LNCaP clone FGC (cell line): ENCODE measurements at regions not wholly inside any gene's neighbourhood (a gene's known extent, or its start where the extent isn't known, plus 50 kb on each side); places are given as distances from the start of the nearest gene placed in this dataset.

Source experiments
- DNase-seq: peaks from one replicate; pipeline ENCODE4 v3.0.0-alpha.2; 2011; ENCODE audit warnings: low read depth
- H3K4me3 ChIP-seq: 2 replicates; pipeline ENCODE4 v1.5.1; 2011; ENCODE audit warnings: mild to moderate bottlenecking, low read depth, low read length, control low read depth
- CTCF ChIP-seq: IDR thresholded peaks from 2 replicates; pipeline ENCODE4 v1.5.1; 2012; ENCODE audit warnings: mild to moderate bottlenecking; ENCODE audit not compliant: control insufficient read depth, insufficient read depth; ENCODE audit errors: extremely low read depth

DNA sequence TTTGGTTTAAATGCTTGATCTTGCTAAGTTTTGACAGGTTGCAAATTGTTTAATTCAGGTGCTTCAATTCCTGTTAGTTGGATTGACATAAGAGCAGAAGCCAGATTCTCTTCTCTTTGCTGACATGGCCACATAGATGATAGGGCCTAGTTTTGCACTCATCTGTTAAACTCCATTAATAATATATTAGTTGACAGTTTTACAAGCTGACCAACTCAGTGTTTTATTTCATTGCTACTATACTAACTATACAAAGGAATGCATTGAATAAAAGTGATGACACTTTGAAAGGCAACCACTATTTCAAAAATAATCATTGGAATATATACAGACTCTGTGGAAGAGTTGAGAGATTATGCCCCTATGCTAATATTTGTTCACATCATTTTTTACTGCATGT lies 255.6 kb upstream of the DPYD start:
- TF ChIP-seq CTCF = no peak
- DNase-seq = no peak
- H3K4me3 ChIP-seq = no peak overlapping the region

DNA sequence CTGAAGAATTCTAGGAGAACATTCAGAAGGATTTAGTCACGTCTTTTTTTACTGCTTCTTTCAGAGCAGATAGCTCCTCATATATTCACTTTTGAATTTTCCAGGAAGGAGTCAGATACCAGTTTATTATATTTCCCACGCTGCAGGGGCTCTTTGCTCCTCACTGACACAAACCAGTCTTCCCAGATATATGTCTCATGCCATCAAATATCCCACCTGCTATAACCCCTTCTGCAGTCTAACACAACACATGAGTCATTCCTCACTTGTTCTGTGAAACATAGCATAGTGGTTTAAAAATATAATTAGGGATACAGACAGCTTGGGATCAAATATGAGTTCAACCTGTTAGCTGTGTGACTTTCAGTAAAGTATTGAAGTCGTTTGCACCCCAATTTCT lies 251.7 kb upstream of the DPYD start:
- no peak for DNase-seq
- no peak overlapping the region for H3K4me3 ChIP-seq
- no peak for TF ChIP-seq CTCF

GRCh38 chr1:98172022-98172421 lies 251.2 kb upstream of the DPYD start:
- TF ChIP-seq CTCF = no peak
- H3K4me3 ChIP-seq = no peak overlapping the region
- DNase-seq = no peak

GRCh38 chr1:98164509-98164908 lies 243.7 kb upstream of the DPYD start:
- no peak overlapping the region for H3K4me3 ChIP-seq
- TF ChIP-seq CTCF = no peak
- DNase-seq = no peak

DNA sequence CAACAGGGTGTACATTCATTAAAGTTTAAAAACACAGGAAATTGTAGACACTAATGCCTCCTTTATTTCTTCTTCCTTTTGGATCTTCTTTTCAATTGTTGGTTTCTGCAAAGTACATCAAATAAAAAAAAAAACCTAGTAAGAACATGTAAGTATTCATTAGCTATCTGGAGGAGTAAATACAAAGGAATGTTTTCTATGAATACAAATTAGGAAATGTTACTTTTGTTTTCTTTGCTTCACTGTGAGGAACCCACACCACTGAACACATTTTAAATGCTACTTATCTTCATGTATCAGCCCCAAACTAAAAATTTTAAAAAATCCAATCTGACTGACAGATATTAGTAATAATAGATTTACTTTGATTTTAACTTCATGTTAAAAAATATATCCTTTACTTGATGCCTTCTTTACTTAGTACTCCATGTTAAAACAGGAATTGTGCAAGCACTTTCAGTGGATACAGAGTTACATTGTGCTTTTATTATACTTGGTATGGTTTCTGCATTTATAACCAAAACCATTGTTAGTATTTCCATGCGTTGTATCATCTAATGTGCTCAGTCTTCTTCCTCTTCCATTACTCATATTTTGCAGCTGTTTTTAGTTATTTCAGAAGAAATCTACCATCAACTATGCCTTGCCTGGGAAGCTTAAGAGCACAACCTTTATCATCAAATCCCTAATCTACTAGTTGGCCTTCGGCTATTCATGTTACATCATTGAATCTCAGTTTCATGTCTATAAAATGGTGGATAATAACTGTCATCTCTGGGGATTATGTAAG lies 236.9 kb upstream of the DPYD start:
- no peak overlapping the region for H3K4me3 ChIP-seq
- DNase-seq = no peak
- no peak for TF ChIP-seq CTCF

- TF ChIP-seq CTCF = no peak
- no peak for DNase-seq
- H3K4me3 ChIP-seq = no peak overlapping the region
These were observed 226.4 kb upstream of the DPYD start for GRCh38 chr1:98147280-98147679.

DNA sequence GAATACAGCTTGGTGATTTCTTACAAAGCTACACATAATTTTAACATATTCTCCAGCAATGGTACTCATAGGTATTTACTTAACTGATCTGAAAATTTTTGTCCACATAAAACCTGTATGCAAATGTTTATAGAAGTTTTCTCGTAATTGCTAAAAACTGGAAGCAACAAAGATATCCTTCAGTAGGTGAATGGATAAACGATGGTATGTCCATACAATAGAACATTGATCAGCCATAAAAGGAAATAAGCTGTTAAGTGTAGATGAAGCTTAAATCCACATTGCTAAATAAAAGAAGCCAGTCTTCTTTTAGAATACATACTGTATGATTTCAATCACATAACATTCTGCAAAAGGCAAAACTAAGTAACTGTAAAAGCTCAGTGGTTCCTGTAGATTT lies 224.8 kb upstream of the DPYD start:
- DNase-seq = no peak
- TF ChIP-seq CTCF = no peak
- H3K4me3 ChIP-seq = no peak overlapping the region
